ENCODE measurements at regions not wholly inside any gene's neighbourhood (a gene's known extent, or its start where the extent isn't known, plus 50 kb on each side); places are given as distances from the start of the nearest gene placed in this dataset.

DNA sequence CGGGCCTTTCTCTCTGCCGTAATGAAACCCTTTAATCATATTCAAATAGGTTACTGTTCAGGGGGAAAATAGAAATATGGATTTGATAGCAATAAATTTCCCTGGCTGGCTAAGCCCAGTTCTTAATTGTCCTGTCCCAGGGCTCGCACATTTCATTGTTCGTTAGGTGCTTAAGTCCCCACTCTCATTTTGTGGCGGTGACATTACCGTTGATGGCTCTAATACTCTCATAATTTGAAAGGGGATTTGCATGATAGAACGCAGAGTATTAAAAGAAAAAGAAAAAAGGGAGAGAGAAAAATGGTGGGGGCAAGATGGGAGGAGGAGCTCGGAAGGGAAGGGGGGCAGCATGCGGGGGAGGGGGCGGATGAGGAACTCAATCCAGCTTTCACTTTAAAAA lies 79.1 kb upstream of the FOXP4 start:
- no peaks in the 10 kb centered on the region for H3K79me2 ChIP-seq (ENCODE audit: insufficient read depth, low read length)
- H3K36me3 ChIP-seq (ENCODE audit: low read length), result no peaks in the 10 kb centered on the region
- H4K20me1 ChIP-seq (ENCODE audit: low read depth, low read length), result no peaks in the 10 kb centered on the region
- H3K4me3 ChIP-seq (ENCODE audit: insufficient read depth, low read length, poor library complexity, severe bottlenecking), result no peak overlapping the region
- no peak overlapping the region for H3K4me2 ChIP-seq (ENCODE audit: low read depth, low read length, poor library complexity, severe bottlenecking)
- H3K9ac ChIP-seq (ENCODE audit: low read length), result no peak overlapping the region
- TF ChIP-seq, protein P1, sequence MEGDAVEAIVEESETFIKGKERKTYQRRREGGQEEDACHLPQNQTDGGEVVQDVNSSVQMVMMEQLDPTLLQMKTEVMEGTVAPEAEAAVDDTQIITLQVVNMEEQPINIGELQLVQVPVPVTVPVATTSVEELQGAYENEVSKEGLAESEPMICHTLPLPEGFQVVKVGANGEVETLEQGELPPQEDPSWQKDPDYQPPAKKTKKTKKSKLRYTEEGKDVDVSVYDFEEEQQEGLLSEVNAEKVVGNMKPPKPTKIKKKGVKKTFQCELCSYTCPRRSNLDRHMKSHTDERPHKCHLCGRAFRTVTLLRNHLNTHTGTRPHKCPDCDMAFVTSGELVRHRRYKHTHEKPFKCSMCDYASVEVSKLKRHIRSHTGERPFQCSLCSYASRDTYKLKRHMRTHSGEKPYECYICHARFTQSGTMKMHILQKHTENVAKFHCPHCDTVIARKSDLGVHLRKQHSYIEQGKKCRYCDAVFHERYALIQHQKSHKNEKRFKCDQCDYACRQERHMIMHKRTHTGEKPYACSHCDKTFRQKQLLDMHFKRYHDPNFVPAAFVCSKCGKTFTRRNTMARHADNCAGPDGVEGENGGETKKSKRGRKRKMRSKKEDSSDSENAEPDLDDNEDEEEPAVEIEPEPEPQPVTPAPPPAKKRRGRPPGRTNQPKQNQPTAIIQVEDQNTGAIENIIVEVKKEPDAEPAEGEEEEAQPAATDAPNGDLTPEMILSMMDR (IDR thresholded peaks at IDR 0.05; ENCODE audit: insufficient read depth, low read length, poor library complexity, severe bottlenecking), result no peak
- TF ChIP-seq EZH2phosphoT487 (conservative IDR thresholded peaks at IDR 0.05; ENCODE audit: low read length), result no peak
- H3K27me3 ChIP-seq (ENCODE audit: low read length), result no peaks in the 10 kb centered on the region
- no peaks in the 10 kb centered on the region for H3K9me2 ChIP-seq (replicated peaks; ENCODE audit: insufficient read depth, low read length)
- H3F3A ChIP-seq (ENCODE audit: insufficient read depth), result no peaks in the 10 kb centered on the region
- H3K9me3 ChIP-seq (ENCODE audit: insufficient read depth, low read length), result no peaks in the 10 kb centered on the region
- no peak overlapping the region for H3K27ac ChIP-seq (ENCODE audit: low read depth, low read length)
- no peak overlapping the region for H2AFZ ChIP-seq (ENCODE audit: low read depth, low read length, severe bottlenecking)

DNA sequence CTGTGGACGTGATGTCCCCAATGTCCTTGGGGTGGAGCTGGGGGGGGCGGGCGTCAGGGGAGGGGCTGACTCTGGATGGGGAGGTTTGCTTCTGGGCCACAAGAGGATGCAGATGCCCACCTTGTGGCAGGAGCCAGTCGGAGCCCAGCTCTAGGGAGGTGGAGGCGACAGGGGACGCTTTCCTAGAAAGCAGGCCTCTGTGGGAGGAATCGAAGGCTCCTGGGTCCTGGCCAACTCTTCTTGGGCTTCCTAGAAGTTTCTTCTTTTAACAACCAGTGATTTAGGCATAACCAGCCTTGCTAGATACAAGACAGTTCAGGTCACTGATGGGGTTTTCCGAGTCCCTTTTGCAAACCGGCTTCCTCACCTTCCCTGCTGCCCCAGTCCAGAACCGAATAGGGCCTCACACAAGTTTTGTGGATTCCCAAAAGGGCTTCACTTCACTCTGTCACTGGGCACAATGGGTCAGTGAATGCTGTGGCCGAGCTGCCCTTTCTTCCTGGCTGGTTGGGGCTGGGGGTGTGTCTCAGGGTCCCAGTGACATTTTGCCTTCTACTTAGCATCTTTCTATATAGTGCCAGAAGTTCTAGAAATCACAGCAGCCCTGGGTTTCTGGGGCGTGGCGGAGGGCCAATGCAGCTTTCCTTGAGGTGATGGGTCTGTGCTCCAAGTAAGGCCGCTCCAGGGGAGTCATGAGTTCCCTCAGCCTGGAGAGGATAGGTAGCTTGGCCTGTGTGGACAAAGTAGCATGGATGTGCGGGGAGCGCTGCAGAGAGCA lies 78.4 kb upstream of the FOXP4 start:
- Histone ChIP-seq H3K36me3 (ENCODE audit: low read length) (no peaks in the 10 kb centered on the region), H3K27me3 (ENCODE audit: low read length) (no peaks in the 10 kb centered on the region), H2AFZ (ENCODE audit: low read depth, low read length, severe bottlenecking) (no peak overlapping the region), H3K4me2 (ENCODE audit: low read depth, low read length, poor library complexity, severe bottlenecking) (no peak overlapping the region), H3K27ac (ENCODE audit: low read depth, low read length) (no peak overlapping the region), H3K4me3 (ENCODE audit: insufficient read depth, low read length, poor library complexity, severe bottlenecking) (no peak overlapping the region), H4K20me1 (ENCODE audit: low read depth, low read length) (no peaks in the 10 kb centered on the region), H3K9ac (ENCODE audit: low read length) (no peak overlapping the region), H3F3A (ENCODE audit: insufficient read depth) (no peaks in the 10 kb centered on the region), H3K9me3 (ENCODE audit: insufficient read depth, low read length) (no peaks in the 10 kb centered on the region), H3K9me2 (replicated peaks; ENCODE audit: insufficient read depth, low read length) (no peaks in the 10 kb centered on the region), H3K79me2 (ENCODE audit: insufficient read depth, low read length) (no peaks in the 10 kb centered on the region)
- TF ChIP-seq EZH2phosphoT487 (conservative IDR thresholded peaks at IDR 0.05; ENCODE audit: low read length), result no peak
- TF ChIP-seq, protein P1 (IDR thresholded peaks at IDR 0.05; ENCODE audit: insufficient read depth, low read length, poor library complexity, severe bottlenecking), result no peak

- H4K20me1 ChIP-seq (ENCODE audit: low read depth, low read length), result no peaks in the 10 kb centered on the region
- H3K4me2 ChIP-seq (ENCODE audit: low read depth, low read length, poor library complexity, severe bottlenecking), result no peak overlapping the region
- no peak overlapping the region for H3K4me3 ChIP-seq (ENCODE audit: insufficient read depth, low read length, poor library complexity, severe bottlenecking)
- H3K9me2 ChIP-seq (replicated peaks; ENCODE audit: insufficient read depth, low read length), result no peaks in the 10 kb centered on the region
- no peak overlapping the region for H2AFZ ChIP-seq (ENCODE audit: low read depth, low read length, severe bottlenecking)
- no peaks in the 10 kb centered on the region for H3K79me2 ChIP-seq (ENCODE audit: insufficient read depth, low read length)
- no peak overlapping the region for H3K9ac ChIP-seq (ENCODE audit: low read length)
- no peaks in the 10 kb centered on the region for H3K27me3 ChIP-seq (ENCODE audit: low read length)
- no peaks in the 10 kb centered on the region for H3K36me3 ChIP-seq (ENCODE audit: low read length)
- no peaks in the 10 kb centered on the region for H3K9me3 ChIP-seq (ENCODE audit: insufficient read depth, low read length)
- no peaks in the 10 kb centered on the region for H3F3A ChIP-seq (ENCODE audit: insufficient read depth)
- TF ChIP-seq, protein P1 (IDR thresholded peaks at IDR 0.05; ENCODE audit: insufficient read depth, low read length, poor library complexity, severe bottlenecking), result no peak
- TF ChIP-seq EZH2phosphoT487 (conservative IDR thresholded peaks at IDR 0.05; ENCODE audit: low read length), result no peak
- H3K27ac ChIP-seq (ENCODE audit: low read depth, low read length), result no peak overlapping the region
Measured at GRCh38 chr6:41469156-41470028, 76.8 kb upstream of the FOXP4 start.
